PC-9 (cell line): ENCODE measurements at regions not wholly inside any gene's neighbourhood (a gene's known extent, or its start where the extent isn't known, plus 50 kb on each side); places are given as distances from the start of the nearest gene placed in this dataset.

Experiments used
- EZH2 ChIP-seq: fragments of 200-600 bp; sonication (generic); IDR thresholded peaks from 2 replicates; pipeline ENCODE4 v1.8.0; 2017; ENCODE audit warnings: antibody characterized with exemption, low read depth
- TF ChIP-seq, protein P1 (sequence below): fragments of 200-600 bp; sonication (generic); conservative IDR thresholded peaks from 2 replicates; pipeline ENCODE4 v1.6.1; 2017; ENCODE audit warnings: mixed run types, antibody characterized with exemption, mild to moderate bottlenecking, moderate library complexity

DNA sequence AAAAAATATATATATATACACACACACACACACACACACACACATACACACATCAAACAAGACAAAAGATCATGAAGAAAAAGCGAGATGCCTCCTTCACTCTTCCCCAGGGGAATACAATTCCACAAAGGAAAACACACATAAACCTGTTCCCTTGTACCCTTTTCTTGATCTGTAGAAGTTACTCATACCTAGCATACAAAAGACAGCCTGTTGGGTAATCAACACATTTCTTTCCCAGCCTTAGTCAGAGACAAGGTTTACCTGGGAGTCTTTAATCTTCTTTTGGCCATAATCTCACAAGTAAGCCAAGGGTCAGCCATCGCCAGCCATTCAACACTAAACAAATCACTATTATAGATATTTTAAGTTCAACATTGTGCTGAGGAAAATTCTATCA lies 407.0 kb downstream of the SUCLG1 start:
- TF ChIP-seq, protein P1, sequence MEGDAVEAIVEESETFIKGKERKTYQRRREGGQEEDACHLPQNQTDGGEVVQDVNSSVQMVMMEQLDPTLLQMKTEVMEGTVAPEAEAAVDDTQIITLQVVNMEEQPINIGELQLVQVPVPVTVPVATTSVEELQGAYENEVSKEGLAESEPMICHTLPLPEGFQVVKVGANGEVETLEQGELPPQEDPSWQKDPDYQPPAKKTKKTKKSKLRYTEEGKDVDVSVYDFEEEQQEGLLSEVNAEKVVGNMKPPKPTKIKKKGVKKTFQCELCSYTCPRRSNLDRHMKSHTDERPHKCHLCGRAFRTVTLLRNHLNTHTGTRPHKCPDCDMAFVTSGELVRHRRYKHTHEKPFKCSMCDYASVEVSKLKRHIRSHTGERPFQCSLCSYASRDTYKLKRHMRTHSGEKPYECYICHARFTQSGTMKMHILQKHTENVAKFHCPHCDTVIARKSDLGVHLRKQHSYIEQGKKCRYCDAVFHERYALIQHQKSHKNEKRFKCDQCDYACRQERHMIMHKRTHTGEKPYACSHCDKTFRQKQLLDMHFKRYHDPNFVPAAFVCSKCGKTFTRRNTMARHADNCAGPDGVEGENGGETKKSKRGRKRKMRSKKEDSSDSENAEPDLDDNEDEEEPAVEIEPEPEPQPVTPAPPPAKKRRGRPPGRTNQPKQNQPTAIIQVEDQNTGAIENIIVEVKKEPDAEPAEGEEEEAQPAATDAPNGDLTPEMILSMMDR = no peak
- no peak for TF ChIP-seq EZH2
